ENCODE measurements at regions not wholly inside any gene's neighbourhood (a gene's known extent, or its start where the extent isn't known, plus 50 kb on each side); places are given as distances from the start of the nearest gene placed in this dataset.
"Not testable (repeated sequence)": the region's sequence is repeated elsewhere in the genome, so short reads cannot be mapped to it uniquely, and the experiment has no call there.

DNA sequence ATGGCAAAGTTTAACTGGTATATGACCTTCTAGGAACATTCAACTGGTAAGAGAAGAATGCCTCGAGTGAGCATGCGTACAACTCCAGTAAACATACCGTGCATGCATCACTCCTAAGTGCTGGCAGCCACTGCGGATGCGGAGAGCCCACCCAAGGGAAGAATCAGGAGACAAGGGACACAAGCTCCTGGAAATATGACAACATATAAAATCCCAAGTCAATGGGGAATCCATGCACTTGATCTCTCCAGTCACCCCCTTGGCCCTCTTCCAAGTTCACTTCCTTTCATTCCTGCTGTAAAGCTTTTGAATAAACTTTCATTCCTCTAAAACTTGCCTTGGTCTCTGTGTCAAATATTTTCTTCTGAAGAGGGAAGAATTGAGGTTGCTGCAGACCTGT lies 168.7 kb upstream of the TMCC3 start:
- no peak overlapping the region for H3K4me3 ChIP-seq
- no peak overlapping the region for H3K27ac ChIP-seq
- H3K36me3 ChIP-seq = no peaks in the 10 kb centered on the region
- no peaks in the 10 kb centered on the region for H3K4me1 ChIP-seq
- no peak for TF ChIP-seq CTCF (IDR thresholded peaks at IDR 0.05)
- no peak for TF ChIP-seq POLR2A (IDR thresholded peaks at IDR 0.05)
- intact Hi-C loops (cut with DNase I; ENCODE audit: low total_unique reads) = no loop called here
- no peak for DNase-seq
- H3K9me3 ChIP-seq = no peaks in the 10 kb centered on the region
- H3K27me3 ChIP-seq = no peaks in the 10 kb centered on the region

DNA sequence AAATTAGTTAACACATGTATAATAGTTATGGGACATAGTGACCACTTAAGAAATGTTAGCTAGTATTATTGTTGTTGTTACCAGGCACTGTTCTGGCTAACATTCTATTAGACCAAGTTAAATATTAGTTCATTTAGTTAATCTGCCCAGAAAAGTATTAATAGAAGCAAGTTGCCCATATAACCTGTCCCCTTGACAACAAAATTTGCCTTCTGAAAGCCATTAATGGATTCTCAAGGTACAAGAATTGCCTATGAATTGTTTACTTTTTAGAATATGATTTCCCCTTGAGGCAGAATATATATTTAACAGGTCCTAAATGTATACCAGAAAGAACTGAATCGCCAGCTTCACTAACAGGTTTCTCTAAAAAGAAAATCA lies 167.3 kb upstream of the TMCC3 start:
- H3K4me3 ChIP-seq = no peak overlapping the region
- no peaks in the 10 kb centered on the region for H3K4me1 ChIP-seq
- no peak for DNase-seq
- intact Hi-C loops (cut with DNase I; ENCODE audit: low total_unique reads) = no loop called here
- no peaks in the 10 kb centered on the region for H3K9me3 ChIP-seq
- no peak overlapping the region for H3K27ac ChIP-seq
- H3K27me3 ChIP-seq = no peaks in the 10 kb centered on the region
- no peaks in the 10 kb centered on the region for H3K36me3 ChIP-seq
- TF ChIP-seq POLR2A (IDR thresholded peaks at IDR 0.05) = no peak
- no peak for TF ChIP-seq CTCF (IDR thresholded peaks at IDR 0.05)

- H3K36me3 ChIP-seq; H3K4me1 ChIP-seq; DNase-seq; H3K27me3 ChIP-seq; H3K4me3 ChIP-seq; H3K9me3 ChIP-seq; H3K27ac ChIP-seq; intact Hi-C loops (cut with DNase I; ENCODE audit: low total_unique reads): not testable (repeated sequence)
Observed at GRCh38 chr12:94817201-94817600, 166.8 kb upstream of the TMCC3 start.

DNA sequence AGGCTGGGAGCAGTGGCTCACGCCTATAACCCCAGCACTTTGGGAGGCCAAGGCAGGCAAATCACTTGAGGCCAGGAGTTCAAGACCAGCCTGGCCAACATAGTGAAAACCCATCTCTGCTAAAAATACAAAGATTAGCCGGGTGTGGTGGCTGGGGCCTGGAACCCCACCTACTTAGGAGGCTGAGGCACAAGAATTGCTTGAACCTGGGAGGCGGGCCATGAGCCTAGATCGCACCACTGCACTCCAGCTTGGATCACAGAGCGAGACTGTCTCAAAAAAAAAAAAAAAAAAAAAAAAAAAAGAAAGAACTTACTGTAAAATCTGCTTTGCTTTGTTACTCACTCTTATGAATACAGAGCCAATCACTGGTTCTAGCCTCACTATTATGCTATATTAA lies 166.4 kb upstream of the TMCC3 start:
- H3K27me3 ChIP-seq; DNase-seq; H3K27ac ChIP-seq; H3K9me3 ChIP-seq; intact Hi-C loops (cut with DNase I; ENCODE audit: low total_unique reads); H3K36me3 ChIP-seq; H3K4me1 ChIP-seq; H3K4me3 ChIP-seq: not testable (repeated sequence)

- intact Hi-C loops (cut with DNase I; ENCODE audit: low total_unique reads) = no loop called here
- Histone ChIP-seq H3K36me3 (no peaks in the 10 kb centered on the region), H3K27me3 (no peaks in the 10 kb centered on the region), H3K9me3 (no peaks in the 10 kb centered on the region), H3K4me1 (no peaks in the 10 kb centered on the region), H3K27ac (no peak overlapping the region), H3K4me3 (no peak overlapping the region)
- no peak for DNase-seq
- TF ChIP-seq POLR2A (IDR thresholded peaks at IDR 0.05) = no peak
- no peak for TF ChIP-seq CTCF (IDR thresholded peaks at IDR 0.05)
Observed at GRCh38 chr12:94815958-94816357, 165.6 kb upstream of the TMCC3 start.

DNA sequence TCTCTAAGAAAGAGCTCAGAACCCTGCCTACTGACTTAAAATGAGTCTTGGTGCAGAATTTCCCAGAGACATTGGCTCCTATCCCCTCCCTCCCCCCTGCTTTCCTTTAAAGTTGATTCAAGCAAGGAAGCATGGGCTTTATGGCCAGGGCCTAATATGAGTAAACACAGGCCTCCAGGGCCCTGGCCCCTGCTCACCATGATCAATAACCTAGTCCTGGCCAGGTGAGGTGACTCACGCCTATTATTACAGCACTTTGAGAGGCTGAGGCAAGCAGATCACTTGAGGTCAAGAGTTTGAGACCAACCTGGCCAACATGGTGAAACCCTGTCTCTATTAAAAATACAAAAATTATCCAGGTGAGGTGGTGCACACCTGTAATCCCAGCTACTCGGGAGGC lies 165.1 kb upstream of the TMCC3 start:
- Histone ChIP-seq H3K4me1 (no peaks in the 10 kb centered on the region), H3K27me3 (no peaks in the 10 kb centered on the region), H3K27ac (no peak overlapping the region), H3K9me3 (no peaks in the 10 kb centered on the region), H3K36me3 (no peaks in the 10 kb centered on the region), H3K4me3 (no peak overlapping the region)
- DNase-seq = no peak
- intact Hi-C loops (cut with DNase I; ENCODE audit: low total_unique reads) = no loop called here
- no peak for TF ChIP-seq POLR2A (IDR thresholded peaks at IDR 0.05)

DNA sequence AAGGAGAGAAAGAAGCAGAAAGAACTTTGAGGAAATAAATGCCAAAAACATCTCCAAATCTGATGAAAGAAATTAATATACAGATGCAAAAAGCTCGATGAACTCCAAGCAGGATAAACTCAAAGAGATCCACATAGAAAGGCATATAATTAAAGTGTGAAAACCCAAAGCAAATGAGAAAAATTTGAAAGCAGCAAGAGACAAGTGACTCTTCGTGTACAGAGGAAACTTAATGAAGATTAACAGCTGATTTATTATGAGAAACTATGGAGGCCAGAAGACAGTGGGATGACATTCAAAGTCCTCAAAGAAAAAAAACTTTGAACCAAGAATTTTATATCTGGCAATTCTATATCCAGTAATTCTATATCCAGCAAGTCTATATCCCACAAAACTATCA lies 163.0 kb upstream of the TMCC3 start:
- TF ChIP-seq CTCF (IDR thresholded peaks at IDR 0.05) (no peak), POLR2A (IDR thresholded peaks at IDR 0.05) (no peak)
- no peak overlapping the region for H3K4me3 ChIP-seq
- no peaks in the 10 kb centered on the region for H3K9me3 ChIP-seq
- DNase-seq = no peak
- no peaks in the 10 kb centered on the region for H3K36me3 ChIP-seq
- H3K27me3 ChIP-seq = no peaks in the 10 kb centered on the region
- H3K4me1 ChIP-seq = no peaks in the 10 kb centered on the region
- H3K27ac ChIP-seq = no peak overlapping the region
- intact Hi-C loops (cut with DNase I; ENCODE audit: low total_unique reads) = no loop called here
